ENCODE measurements at regions not wholly inside any gene's neighbourhood (a gene's known extent, or its start where the extent isn't known, plus 50 kb on each side); places are given as distances from the start of the nearest gene placed in this dataset.

DNA sequence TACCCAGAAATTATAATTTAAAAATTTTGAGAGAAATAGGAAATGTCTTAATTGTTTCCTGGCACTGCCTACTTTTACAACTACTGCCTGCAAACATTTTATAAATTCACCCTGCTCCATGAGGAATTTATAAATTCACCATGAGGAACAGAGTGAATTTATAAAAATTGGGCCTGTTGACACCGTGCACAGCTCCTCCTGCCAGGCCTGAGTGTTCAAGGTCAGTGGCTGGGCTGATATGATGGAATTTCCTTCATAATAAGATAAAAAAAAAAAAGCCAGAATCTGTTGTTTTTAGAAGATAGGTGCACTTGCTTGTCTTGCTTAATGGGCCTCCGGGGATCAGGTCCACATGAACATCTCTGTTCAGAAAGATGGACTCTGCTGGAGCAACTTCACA is 151.7 kb upstream of the RASGEF1B start:
- TF ChIP-seq EP300 (conservative IDR thresholded peaks at IDR 0.05; ENCODE audit: poor library complexity, severe bottlenecking) (no peak), SMC3 (conservative IDR thresholded peaks at IDR 0.05; ENCODE audit: poor library complexity) (no peak), TAF1 (IDR thresholded peaks at IDR 0.05; ENCODE audit: low read depth) (no peak), EZH2 (IDR thresholded peaks at IDR 0.05; ENCODE audit: borderline replicate concordance, insufficient read depth, low read length, poor library complexity, severe bottlenecking) (no peak), POLR2AphosphoS5 (IDR thresholded peaks at IDR 0.05) (no peak), RAD21 (conservative IDR thresholded peaks at IDR 0.05) (no peak)
- TF ChIP-seq, protein P1, sequence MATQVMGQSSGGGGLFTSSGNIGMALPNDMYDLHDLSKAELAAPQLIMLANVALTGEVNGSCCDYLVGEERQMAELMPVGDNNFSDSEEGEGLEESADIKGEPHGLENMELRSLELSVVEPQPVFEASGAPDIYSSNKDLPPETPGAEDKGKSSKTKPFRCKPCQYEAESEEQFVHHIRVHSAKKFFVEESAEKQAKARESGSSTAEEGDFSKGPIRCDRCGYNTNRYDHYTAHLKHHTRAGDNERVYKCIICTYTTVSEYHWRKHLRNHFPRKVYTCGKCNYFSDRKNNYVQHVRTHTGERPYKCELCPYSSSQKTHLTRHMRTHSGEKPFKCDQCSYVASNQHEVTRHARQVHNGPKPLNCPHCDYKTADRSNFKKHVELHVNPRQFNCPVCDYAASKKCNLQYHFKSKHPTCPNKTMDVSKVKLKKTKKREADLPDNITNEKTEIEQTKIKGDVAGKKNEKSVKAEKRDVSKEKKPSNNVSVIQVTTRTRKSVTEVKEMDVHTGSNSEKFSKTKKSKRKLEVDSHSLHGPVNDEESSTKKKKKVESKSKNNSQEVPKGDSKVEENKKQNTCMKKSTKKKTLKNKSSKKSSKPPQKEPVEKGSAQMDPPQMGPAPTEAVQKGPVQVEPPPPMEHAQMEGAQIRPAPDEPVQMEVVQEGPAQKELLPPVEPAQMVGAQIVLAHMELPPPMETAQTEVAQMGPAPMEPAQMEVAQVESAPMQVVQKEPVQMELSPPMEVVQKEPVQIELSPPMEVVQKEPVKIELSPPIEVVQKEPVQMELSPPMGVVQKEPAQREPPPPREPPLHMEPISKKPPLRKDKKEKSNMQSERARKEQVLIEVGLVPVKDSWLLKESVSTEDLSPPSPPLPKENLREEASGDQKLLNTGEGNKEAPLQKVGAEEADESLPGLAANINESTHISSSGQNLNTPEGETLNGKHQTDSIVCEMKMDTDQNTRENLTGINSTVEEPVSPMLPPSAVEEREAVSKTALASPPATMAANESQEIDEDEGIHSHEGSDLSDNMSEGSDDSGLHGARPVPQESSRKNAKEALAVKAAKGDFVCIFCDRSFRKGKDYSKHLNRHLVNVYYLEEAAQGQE (IDR thresholded peaks at IDR 0.05; ENCODE audit: borderline replicate concordance), result no peak
- TF ChIP-seq, protein P2, sequence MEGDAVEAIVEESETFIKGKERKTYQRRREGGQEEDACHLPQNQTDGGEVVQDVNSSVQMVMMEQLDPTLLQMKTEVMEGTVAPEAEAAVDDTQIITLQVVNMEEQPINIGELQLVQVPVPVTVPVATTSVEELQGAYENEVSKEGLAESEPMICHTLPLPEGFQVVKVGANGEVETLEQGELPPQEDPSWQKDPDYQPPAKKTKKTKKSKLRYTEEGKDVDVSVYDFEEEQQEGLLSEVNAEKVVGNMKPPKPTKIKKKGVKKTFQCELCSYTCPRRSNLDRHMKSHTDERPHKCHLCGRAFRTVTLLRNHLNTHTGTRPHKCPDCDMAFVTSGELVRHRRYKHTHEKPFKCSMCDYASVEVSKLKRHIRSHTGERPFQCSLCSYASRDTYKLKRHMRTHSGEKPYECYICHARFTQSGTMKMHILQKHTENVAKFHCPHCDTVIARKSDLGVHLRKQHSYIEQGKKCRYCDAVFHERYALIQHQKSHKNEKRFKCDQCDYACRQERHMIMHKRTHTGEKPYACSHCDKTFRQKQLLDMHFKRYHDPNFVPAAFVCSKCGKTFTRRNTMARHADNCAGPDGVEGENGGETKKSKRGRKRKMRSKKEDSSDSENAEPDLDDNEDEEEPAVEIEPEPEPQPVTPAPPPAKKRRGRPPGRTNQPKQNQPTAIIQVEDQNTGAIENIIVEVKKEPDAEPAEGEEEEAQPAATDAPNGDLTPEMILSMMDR (IDR thresholded peaks at IDR 0.05; ENCODE audit: poor library complexity, severe bottlenecking), result no peak
